GM10248 (cell line): ENCODE measurements at regions not wholly inside any gene's neighbourhood (a gene's known extent, or its start where the extent isn't known, plus 50 kb on each side); places are given as distances from the start of the nearest gene placed in this dataset.

Experiments used
- CTCF ChIA-PET: fragments of 300-600 bp; sonication (Branson Sonifier 250); formaldehyde crosslinking; extraction: SDS; loops from one replicate; lab custom pipeline; 2021; ENCODE audit warnings: antibody characterized with exemption; lab: Yijun Ruan, JAX
- POLR2A ChIA-PET: fragments of 350-650 bp; sonication (Branson Sonifier 250); formaldehyde crosslinking; extraction: SDS; loops from one replicate; lab custom pipeline; 2020; ENCODE audit warnings: antibody characterized with exemption; lab: Yijun Ruan, JAX
- DNase-seq: peaks from one replicate; pipeline ENCODE4 v3.0.0; 2012; ENCODE audit errors: extremely low spot score
- TF ChIP-seq, protein P1 (sequence below): IDR thresholded peaks from 2 replicates; pipeline ENCODE4 v1.5.1; 2012; ENCODE audit warnings: mild to moderate bottlenecking, low read depth; ENCODE audit errors: extremely low read depth, missing control alignments, control extremely low read depth

- ChIA-PET CTCF (no interaction called here), POLR2A (no interaction called here)
- TF ChIP-seq, protein P1, sequence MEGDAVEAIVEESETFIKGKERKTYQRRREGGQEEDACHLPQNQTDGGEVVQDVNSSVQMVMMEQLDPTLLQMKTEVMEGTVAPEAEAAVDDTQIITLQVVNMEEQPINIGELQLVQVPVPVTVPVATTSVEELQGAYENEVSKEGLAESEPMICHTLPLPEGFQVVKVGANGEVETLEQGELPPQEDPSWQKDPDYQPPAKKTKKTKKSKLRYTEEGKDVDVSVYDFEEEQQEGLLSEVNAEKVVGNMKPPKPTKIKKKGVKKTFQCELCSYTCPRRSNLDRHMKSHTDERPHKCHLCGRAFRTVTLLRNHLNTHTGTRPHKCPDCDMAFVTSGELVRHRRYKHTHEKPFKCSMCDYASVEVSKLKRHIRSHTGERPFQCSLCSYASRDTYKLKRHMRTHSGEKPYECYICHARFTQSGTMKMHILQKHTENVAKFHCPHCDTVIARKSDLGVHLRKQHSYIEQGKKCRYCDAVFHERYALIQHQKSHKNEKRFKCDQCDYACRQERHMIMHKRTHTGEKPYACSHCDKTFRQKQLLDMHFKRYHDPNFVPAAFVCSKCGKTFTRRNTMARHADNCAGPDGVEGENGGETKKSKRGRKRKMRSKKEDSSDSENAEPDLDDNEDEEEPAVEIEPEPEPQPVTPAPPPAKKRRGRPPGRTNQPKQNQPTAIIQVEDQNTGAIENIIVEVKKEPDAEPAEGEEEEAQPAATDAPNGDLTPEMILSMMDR, result no peak
- no peak for DNase-seq
Measured at GRCh38 chr11:112801025-112801816, 160.0 kb upstream of the NCAM1 start.

DNA sequence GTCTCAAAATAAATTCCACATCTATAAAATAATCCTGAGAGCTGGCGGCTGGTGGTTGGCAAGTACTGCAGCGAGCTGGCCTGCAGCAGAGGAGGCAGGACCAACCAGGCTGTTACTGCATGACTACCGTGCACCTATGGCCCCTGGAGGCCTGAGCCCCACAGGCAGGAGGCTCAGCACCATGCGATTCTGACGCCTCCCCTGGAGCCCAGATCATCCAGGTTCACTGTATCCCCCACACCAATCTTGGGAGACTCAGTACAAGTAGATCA is 159.5 kb upstream of the NCAM1 start:
- DNase-seq, result no peak
- POLR2A ChIA-PET, result no interaction called here
- CTCF ChIA-PET, result no interaction called here

GRCh38 chr11:112805658-112806057 is 155.6 kb upstream of the NCAM1 start:
- TF ChIP-seq, protein P1, result no peak
- no peak for DNase-seq
- POLR2A ChIA-PET, result no interaction called here
- CTCF ChIA-PET, result interaction anchor here (1.0 kb wide), 1 partner anchor 10 kb away, joined by 4 read pairs; no protein-coding TSS in a partner anchor

More for the DNA sequence above, 159.5 kb upstream of the NCAM1 start:
- TF ChIP-seq, protein P1, result no peak

DNA sequence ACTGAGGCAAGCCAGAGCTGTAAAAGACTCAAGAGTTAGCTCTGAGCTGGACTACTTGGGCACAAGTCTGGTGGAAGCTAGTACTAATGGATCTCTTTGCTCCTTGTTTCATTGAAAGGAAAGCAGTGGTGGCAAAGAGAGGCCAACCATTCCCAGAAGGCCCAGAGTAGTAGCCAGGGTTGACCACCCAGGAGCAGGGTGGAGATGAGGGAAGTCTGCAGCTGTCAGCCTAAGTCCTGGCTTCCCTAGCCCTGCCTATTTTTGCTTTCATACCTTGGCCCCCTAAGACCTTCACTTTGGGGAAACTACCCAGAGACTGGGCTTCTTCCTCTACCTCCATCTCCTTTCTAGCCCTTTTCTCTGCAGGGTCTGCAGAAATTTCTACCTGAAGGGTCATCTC is 155.0 kb upstream of the NCAM1 start:
- TF ChIP-seq, protein P1, result no peak
- POLR2A ChIA-PET, result no interaction called here
- no peak for DNase-seq
- CTCF ChIA-PET, result interaction anchor here (1.0 to 1.2 kb wide), 3 partner anchors 8 to 13 kb away, joined by 4 to 6 read pairs (median 4); no protein-coding TSS in a partner anchor

DNA sequence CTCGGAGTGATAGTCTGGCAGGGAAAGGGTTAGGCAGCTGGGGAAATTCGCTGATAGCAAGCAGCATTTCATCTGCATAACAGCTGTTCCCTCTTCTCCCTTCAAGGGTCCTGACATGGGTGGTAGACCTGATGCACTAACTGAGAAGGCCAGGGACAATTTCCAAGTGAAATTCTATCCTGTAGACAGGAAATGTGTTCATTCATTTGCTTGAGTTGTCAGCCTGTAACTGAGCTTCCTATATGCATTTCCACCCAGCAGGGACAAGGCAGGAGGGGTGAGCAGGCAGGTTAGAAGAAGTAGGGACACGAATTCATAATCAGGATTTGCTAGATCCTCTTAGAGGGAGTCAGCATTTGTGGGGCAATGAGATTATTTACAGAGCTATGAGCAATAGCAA is 154.3 kb upstream of the NCAM1 start:
- TF ChIP-seq, protein P1, result no peak
- no peak for DNase-seq
- ChIA-PET CTCF (interaction anchor here (1.0 to 1.2 kb wide), 3 partner anchors 9 to 12 kb away, joined by 3 to 6 read pairs (median 4); no protein-coding TSS in a partner anchor), POLR2A (no interaction called here)

GRCh38 chr11:112809429-112809828 is 151.8 kb upstream of the NCAM1 start:
- ChIA-PET POLR2A (no interaction called here), CTCF (interaction anchor here (3.5 kb wide), 1 partner anchor 14 kb away, joined by 10 read pairs; no protein-coding TSS in a partner anchor)
- TF ChIP-seq, protein P1, result no peak
- DNase-seq, result no peak

- CTCF ChIA-PET, result interaction anchor here (3.5 kb wide), 1 partner anchor 16 kb away, joined by 10 read pairs; no protein-coding TSS in a partner anchor
- POLR2A ChIA-PET, result no interaction called here
- DNase-seq, result no peak
- TF ChIP-seq, protein P1, result no peak
Measured at GRCh38 chr11:112810951-112811350, 150.3 kb upstream of the NCAM1 start.
